ENCODE measurements at regions not wholly inside any gene's neighbourhood (a gene's known extent, or its start where the extent isn't known, plus 50 kb on each side); places are given as distances from the start of the nearest gene placed in this dataset.

DNA sequence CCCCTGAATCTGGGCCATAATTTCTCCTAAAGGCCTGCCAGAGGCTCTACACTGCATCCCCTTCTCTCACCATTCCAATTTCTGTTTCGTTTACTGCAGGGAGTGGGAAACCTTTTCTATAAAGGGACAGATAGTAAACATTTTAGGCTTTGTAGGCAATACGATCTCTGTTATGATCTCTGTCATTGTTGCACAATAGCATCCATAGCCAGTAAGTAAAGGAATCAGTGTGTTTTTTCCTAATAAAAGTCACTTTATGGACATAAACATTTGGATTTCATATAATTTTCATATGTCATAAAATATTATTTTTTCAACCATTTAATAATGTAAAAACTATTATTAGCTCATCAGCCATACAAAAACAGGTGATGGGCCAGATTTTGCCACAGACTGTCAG, 531.7 kb downstream of the DSC3 start:
- H2BK120ac ChIP-seq (ENCODE audit: low read depth, low read length, poor library complexity, severe bottlenecking): no peak overlapping the region
- H3K9me3 Mint-ChIP-seq: peaks cover 0 to 4% of the 10 kb centered on the region in 2 experiments; a peak in 2 of 5 replicates
- no peaks in the 10 kb centered on the region for H3K4me1 Mint-ChIP-seq
- H3K18ac ChIP-seq (ENCODE audit: insufficient read length, low read depth, low read length): no peak overlapping the region
- TF ChIP-seq, protein P1, sequence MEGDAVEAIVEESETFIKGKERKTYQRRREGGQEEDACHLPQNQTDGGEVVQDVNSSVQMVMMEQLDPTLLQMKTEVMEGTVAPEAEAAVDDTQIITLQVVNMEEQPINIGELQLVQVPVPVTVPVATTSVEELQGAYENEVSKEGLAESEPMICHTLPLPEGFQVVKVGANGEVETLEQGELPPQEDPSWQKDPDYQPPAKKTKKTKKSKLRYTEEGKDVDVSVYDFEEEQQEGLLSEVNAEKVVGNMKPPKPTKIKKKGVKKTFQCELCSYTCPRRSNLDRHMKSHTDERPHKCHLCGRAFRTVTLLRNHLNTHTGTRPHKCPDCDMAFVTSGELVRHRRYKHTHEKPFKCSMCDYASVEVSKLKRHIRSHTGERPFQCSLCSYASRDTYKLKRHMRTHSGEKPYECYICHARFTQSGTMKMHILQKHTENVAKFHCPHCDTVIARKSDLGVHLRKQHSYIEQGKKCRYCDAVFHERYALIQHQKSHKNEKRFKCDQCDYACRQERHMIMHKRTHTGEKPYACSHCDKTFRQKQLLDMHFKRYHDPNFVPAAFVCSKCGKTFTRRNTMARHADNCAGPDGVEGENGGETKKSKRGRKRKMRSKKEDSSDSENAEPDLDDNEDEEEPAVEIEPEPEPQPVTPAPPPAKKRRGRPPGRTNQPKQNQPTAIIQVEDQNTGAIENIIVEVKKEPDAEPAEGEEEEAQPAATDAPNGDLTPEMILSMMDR (conservative IDR thresholded peaks at IDR 0.05): no peak
- no peak overlapping the region for H3K9ac ChIP-seq (ENCODE audit: extremely low read depth, insufficient read length, low read length)
- no peak overlapping the region for H4K91ac ChIP-seq (ENCODE audit: insufficient read length, low read depth, low read length)
- H2AK5ac ChIP-seq (ENCODE audit: insufficient read length, low read length): no peak overlapping the region
- H2BK15ac ChIP-seq (ENCODE audit: low read depth, low read length): no peak overlapping the region
- H3K56ac ChIP-seq (ENCODE audit: insufficient read length, low read depth, low read length): no peak overlapping the region
- H3K4me2 ChIP-seq (ENCODE audit: insufficient read depth, insufficient read length, low read length): no peak overlapping the region
- DNase-seq: no peak
- no peak overlapping the region for H3K27ac ChIP-seq (ENCODE audit: insufficient read length, low read depth, low read length)
- no peak overlapping the region for H4K5ac ChIP-seq (ENCODE audit: insufficient read length, low read depth, low read length)
- no peaks in the 10 kb centered on the region for H3K79me2 ChIP-seq (ENCODE audit: insufficient read depth, low read length)
- H4K8ac ChIP-seq (replicated peaks; ENCODE audit: insufficient read length, low read depth, low read length): no peak overlapping the region
- no peak overlapping the region for H3K4ac ChIP-seq (ENCODE audit: low read depth, low read length)
- no peaks in the 10 kb centered on the region for H3K27me3 Mint-ChIP-seq (ENCODE audit: low read depth)
- H3K79me1 ChIP-seq (ENCODE audit: insufficient read depth, low read depth, low read length, poor library complexity, severe bottlenecking): no peaks in the 10 kb centered on the region
- no peak overlapping the region for H2BK12ac ChIP-seq (ENCODE audit: insufficient read length, low read depth, low read length)
- no peak overlapping the region for H3T11ph ChIP-seq (ENCODE audit: low read length)
- no peaks in the 10 kb centered on the region for H3K9me3 ChIP-seq (ENCODE audit: control insufficient read depth, low read depth, low read length)
- no peaks in the 10 kb centered on the region for H3K23me2 ChIP-seq (ENCODE audit: insufficient read length, low read depth, low read length, poor library complexity, severe bottlenecking)
- no peak overlapping the region for H2AFZ ChIP-seq (ENCODE audit: low read length)
- WGBS (ENCODE audit: extremely low coverage, insufficient read length, low lambda C conversion rate): no CpG with 5 or more reads among the region's 2 CpGs
- H3K27me3 ChIP-seq (ENCODE audit: insufficient read depth, low read length): no peaks in the 10 kb centered on the region
- H4K20me1 ChIP-seq (ENCODE audit: control insufficient read depth, insufficient read depth, insufficient read length): no peaks in the 10 kb centered on the region
- H2BK5ac ChIP-seq (ENCODE audit: insufficient read length, low read length): no peak overlapping the region
- H3K27ac Mint-ChIP-seq: no peak overlapping the region
- no peak overlapping the region for H3K23ac ChIP-seq (ENCODE audit: insufficient read length, low read depth, low read length)
- H3K4me1 ChIP-seq (ENCODE audit: insufficient read depth, low read length): no peaks in the 10 kb centered on the region
- H2BK20ac ChIP-seq (ENCODE audit: low read depth, low read length, poor library complexity, severe bottlenecking): no peak overlapping the region
- peaks cover 0 to 6% (median 4%) of the 10 kb centered on the region in 3 experiments; a peak in 4 of 7 replicates for H3K36me3 Mint-ChIP-seq (ENCODE audit: insufficient read depth in 1 of 3, low read depth in 3 of 3)
- H3K14ac ChIP-seq (ENCODE audit: insufficient read depth, low read length): no peak overlapping the region
- H3K4me3 Mint-ChIP-seq: no peak overlapping the region
